ENCODE measurements at regions not wholly inside any gene's neighbourhood (a gene's known extent, or its start where the extent isn't known, plus 50 kb on each side); places are given as distances from the start of the nearest gene placed in this dataset.

DNA sequence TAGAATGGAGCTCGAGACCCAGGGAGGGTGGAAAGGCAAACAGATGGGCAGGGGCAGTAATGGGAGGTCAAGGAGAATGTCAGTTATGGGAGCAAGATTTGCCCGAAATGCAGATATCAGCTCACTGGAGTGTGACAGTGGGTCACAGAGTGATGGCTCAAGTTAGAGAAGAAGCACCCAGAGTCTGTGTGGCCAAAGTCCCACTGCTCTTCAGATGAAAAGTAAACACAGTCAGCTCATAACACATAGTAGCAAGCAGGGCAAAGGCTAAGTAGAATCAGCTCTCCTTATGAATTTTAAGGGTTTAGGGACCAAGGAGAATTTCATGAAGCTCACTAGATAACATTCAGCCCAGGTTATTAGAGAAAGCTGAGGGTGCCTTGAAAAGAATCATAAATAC is 264.9 kb upstream of the MON1B start:
- TF ChIP-seq POLR2AphosphoS5 (IDR thresholded peaks at IDR 0.05) = no peak
- TF ChIP-seq, protein P1, sequence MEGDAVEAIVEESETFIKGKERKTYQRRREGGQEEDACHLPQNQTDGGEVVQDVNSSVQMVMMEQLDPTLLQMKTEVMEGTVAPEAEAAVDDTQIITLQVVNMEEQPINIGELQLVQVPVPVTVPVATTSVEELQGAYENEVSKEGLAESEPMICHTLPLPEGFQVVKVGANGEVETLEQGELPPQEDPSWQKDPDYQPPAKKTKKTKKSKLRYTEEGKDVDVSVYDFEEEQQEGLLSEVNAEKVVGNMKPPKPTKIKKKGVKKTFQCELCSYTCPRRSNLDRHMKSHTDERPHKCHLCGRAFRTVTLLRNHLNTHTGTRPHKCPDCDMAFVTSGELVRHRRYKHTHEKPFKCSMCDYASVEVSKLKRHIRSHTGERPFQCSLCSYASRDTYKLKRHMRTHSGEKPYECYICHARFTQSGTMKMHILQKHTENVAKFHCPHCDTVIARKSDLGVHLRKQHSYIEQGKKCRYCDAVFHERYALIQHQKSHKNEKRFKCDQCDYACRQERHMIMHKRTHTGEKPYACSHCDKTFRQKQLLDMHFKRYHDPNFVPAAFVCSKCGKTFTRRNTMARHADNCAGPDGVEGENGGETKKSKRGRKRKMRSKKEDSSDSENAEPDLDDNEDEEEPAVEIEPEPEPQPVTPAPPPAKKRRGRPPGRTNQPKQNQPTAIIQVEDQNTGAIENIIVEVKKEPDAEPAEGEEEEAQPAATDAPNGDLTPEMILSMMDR (IDR thresholded peaks at IDR 0.05) = no peak

Data from breast epithelium (tissue), 3 donors.